GF-D8 (cell line): ENCODE measurements at regions not wholly inside any gene's neighbourhood (a gene's known extent, or its start where the extent isn't known, plus 50 kb on each side); places are given as distances from the start of the nearest gene placed in this dataset.

Source experiments
- DNase-seq: peaks from one replicate; lab custom pipeline; 2025; lab: John Stamatoyannopoulos, UW

- DNase-seq, result no peak
Measured at GRCh38 chr22:48612077-48612995, 1215.3 kb downstream of the BRD1 start.

- DNase-seq, result no peak
Measured at GRCh38 chr22:48609279-48609865, 1218.3 kb downstream of the BRD1 start.

GRCh38 chr22:48607901-48608662 is 1219.6 kb downstream of the BRD1 start:
- DNase-seq, result no peak

GRCh38 chr22:48606684-48607307 is 1220.9 kb downstream of the BRD1 start:
- DNase-seq, result no peak

GRCh38 chr22:48605856-48606481 is 1221.7 kb downstream of the BRD1 start:
- DNase-seq, result no peak

- no peak for DNase-seq
Measured at GRCh38 chr22:48605125-48605524, 1222.5 kb downstream of the BRD1 start.

GRCh38 chr22:48603621-48604320 is 1223.9 kb downstream of the BRD1 start:
- DNase-seq, result no peak

GRCh38 chr22:48602805-48603518 is 1224.7 kb downstream of the BRD1 start:
- no peak for DNase-seq

GRCh38 chr22:48600681-48601080 is 1227.0 kb downstream of the BRD1 start:
- DNase-seq, result no peak

- DNase-seq, result no peak
Measured at GRCh38 chr22:48600171-48600570, 1227.5 kb downstream of the BRD1 start.

- no peak for DNase-seq
Measured at GRCh38 chr22:48599346-48599745, 1228.3 kb downstream of the BRD1 start.

GRCh38 chr22:48596111-48596850 is 1231.4 kb downstream of the BRD1 start:
- no peak for DNase-seq

- no peak for DNase-seq
Measured at GRCh38 chr22:48595511-48595905, 1232.2 kb downstream of the BRD1 start.

- no peak for DNase-seq
Measured at GRCh38 chr22:48594757-48595510, 1232.7 kb downstream of the BRD1 start.

- no peak for DNase-seq
Measured at GRCh38 chr22:48594016-48594756, 1233.5 kb downstream of the BRD1 start.

GRCh38 chr22:48593551-48593950 is 1234.1 kb downstream of the BRD1 start:
- DNase-seq, result no peak

- DNase-seq, result no peak
Measured at GRCh38 chr22:48592931-48593330, 1234.7 kb downstream of the BRD1 start.

GRCh38 chr22:48592488-48592887 is 1235.2 kb downstream of the BRD1 start:
- no peak for DNase-seq

- no peak for DNase-seq
Measured at GRCh38 chr22:48592066-48592345, 1235.7 kb downstream of the BRD1 start.
